ENCODE measurements at regions not wholly inside any gene's neighbourhood (a gene's known extent, or its start where the extent isn't known, plus 50 kb on each side); places are given as distances from the start of the nearest gene placed in this dataset.

DNA sequence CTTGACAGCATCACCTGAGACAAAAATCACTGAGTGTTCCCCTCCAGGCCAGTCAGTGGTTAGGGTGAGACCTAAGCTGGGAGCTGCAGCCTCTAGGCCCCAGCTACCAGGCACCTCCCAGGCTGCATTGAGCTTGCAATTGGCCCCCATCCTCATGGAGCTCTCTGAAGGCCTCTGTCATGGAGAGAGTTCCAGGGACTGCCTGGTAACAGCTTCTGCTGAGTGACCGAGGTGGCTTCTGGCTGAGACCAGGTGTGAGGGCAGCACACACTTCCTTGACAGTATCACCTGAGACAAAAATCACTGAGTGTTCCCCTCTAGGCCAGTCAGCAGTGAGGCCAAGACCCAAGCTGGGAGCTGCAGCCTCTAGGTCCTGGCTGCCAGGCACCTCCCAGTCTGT, 283.0 kb downstream of the SMOC2 start (continued):
- TF ChIP-seq JUND (IDR thresholded peaks at IDR 0.05): no peak
- no peak for TF ChIP-seq RXRA (IDR thresholded peaks at IDR 0.05)
- TF ChIP-seq, protein P1, sequence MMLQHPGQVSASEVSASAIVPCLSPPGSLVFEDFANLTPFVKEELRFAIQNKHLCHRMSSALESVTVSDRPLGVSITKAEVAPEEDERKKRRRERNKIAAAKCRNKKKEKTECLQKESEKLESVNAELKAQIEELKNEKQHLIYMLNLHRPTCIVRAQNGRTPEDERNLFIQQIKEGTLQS (IDR thresholded peaks at IDR 0.05): no peak
- TF ChIP-seq HNF4A (conservative IDR thresholded peaks at IDR 0.05): no peak
- TF ChIP-seq GABPA (IDR thresholded peaks at IDR 0.05 in 1 of 2, conservative IDR thresholded peaks at IDR 0.05 in 1 of 2): no peak
- TF ChIP-seq HNF4G (IDR thresholded peaks at IDR 0.05): no peak
- no peak for TF ChIP-seq RAD21 (IDR thresholded peaks at IDR 0.05)

DNA sequence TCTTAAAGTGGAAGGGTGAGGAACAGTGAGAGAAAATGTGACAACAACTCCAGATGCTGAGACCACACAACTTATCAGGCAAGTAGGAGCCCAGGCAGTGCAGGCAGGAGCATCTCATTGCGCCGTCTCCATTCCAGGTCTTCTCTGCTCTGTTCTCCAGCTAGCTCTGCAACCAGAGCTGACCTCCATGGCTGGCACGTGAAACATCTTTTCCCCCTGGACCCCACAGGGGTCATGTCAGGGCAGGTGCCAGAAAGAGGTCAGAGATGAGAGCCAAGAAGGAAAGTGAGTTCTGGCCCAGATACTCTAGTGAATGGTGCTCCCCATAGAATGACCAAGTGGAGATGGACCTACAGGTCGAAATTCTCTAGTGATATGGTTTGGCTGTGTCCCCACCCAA, 281.4 kb downstream of the SMOC2 start:
- WGBS: 76% methylated on average over 4 of the region's 4 CpGs
- Histone ChIP-seq H3K36me3 (ENCODE audit: control insufficient read depth in 4 of 4, insufficient read depth in 3 of 4, low read depth in 1 of 4, low read length in 3 of 4) (no peaks in the 10 kb centered on the region), H3K27me3 (ENCODE audit: control insufficient read depth in 4 of 4, insufficient read depth in 4 of 4, low read length in 3 of 4) (no peaks in the 10 kb centered on the region), H3K9me3 (ENCODE audit: control insufficient read depth in 4 of 4, low read length in 3 of 4) (peaks cover 0 to 3% (median 0%) of the 10 kb centered on the region in 4 donors), H3K9ac (ENCODE audit: low read depth in 1 of 2, low read length in 2 of 2) (no peak overlapping the region), H3K27ac (ENCODE audit: low read depth in 1 of 2, low read length in 2 of 2) (no peak overlapping the region), H3K4me3 (ENCODE audit: low read depth in 1 of 3, low read length in 3 of 3) (no peak overlapping the region), H3K4me1 (ENCODE audit: control insufficient read depth in 4 of 4, insufficient read depth in 4 of 4, low read length in 3 of 4) (no peaks in the 10 kb centered on the region)
- TF ChIP-seq, protein P2, sequence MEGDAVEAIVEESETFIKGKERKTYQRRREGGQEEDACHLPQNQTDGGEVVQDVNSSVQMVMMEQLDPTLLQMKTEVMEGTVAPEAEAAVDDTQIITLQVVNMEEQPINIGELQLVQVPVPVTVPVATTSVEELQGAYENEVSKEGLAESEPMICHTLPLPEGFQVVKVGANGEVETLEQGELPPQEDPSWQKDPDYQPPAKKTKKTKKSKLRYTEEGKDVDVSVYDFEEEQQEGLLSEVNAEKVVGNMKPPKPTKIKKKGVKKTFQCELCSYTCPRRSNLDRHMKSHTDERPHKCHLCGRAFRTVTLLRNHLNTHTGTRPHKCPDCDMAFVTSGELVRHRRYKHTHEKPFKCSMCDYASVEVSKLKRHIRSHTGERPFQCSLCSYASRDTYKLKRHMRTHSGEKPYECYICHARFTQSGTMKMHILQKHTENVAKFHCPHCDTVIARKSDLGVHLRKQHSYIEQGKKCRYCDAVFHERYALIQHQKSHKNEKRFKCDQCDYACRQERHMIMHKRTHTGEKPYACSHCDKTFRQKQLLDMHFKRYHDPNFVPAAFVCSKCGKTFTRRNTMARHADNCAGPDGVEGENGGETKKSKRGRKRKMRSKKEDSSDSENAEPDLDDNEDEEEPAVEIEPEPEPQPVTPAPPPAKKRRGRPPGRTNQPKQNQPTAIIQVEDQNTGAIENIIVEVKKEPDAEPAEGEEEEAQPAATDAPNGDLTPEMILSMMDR (IDR thresholded peaks at IDR 0.05; ENCODE audit: low read depth, low read length, missing input control): no peak
- TF ChIP-seq NR2F2 (IDR thresholded peaks at IDR 0.05) (no peak), FOXA2 (IDR thresholded peaks at IDR 0.05) (no peak), SP1 (IDR thresholded peaks at IDR 0.05) (no peak), GABPA (IDR thresholded peaks at IDR 0.05 in 1 of 2, conservative IDR thresholded peaks at IDR 0.05 in 1 of 2) (no peak), RXRA (IDR thresholded peaks at IDR 0.05) (no peak), HNF4G (IDR thresholded peaks at IDR 0.05) (no peak), JUND (IDR thresholded peaks at IDR 0.05) (no peak)
- TF ChIP-seq, protein P3, sequence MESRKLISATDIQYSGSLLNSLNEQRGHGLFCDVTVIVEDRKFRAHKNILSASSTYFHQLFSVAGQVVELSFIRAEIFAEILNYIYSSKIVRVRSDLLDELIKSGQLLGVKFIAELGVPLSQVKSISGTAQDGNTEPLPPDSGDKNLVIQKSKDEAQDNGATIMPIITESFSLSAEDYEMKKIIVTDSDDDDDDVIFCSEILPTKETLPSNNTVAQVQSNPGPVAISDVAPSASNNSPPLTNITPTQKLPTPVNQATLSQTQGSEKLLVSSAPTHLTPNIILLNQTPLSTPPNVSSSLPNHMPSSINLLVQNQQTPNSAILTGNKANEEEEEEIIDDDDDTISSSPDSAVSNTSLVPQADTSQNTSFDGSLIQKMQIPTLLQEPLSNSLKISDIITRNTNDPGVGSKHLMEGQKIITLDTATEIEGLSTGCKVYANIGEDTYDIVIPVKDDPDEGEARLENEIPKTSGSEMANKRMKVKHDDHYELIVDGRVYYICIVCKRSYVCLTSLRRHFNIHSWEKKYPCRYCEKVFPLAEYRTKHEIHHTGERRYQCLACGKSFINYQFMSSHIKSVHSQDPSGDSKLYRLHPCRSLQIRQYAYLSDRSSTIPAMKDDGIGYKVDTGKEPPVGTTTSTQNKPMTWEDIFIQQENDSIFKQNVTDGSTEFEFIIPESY (IDR thresholded peaks at IDR 0.05): no peak
- TF ChIP-seq, protein P4, sequence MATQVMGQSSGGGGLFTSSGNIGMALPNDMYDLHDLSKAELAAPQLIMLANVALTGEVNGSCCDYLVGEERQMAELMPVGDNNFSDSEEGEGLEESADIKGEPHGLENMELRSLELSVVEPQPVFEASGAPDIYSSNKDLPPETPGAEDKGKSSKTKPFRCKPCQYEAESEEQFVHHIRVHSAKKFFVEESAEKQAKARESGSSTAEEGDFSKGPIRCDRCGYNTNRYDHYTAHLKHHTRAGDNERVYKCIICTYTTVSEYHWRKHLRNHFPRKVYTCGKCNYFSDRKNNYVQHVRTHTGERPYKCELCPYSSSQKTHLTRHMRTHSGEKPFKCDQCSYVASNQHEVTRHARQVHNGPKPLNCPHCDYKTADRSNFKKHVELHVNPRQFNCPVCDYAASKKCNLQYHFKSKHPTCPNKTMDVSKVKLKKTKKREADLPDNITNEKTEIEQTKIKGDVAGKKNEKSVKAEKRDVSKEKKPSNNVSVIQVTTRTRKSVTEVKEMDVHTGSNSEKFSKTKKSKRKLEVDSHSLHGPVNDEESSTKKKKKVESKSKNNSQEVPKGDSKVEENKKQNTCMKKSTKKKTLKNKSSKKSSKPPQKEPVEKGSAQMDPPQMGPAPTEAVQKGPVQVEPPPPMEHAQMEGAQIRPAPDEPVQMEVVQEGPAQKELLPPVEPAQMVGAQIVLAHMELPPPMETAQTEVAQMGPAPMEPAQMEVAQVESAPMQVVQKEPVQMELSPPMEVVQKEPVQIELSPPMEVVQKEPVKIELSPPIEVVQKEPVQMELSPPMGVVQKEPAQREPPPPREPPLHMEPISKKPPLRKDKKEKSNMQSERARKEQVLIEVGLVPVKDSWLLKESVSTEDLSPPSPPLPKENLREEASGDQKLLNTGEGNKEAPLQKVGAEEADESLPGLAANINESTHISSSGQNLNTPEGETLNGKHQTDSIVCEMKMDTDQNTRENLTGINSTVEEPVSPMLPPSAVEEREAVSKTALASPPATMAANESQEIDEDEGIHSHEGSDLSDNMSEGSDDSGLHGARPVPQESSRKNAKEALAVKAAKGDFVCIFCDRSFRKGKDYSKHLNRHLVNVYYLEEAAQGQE (IDR thresholded peaks at IDR 0.05): no peak
- TF ChIP-seq, protein P5, sequence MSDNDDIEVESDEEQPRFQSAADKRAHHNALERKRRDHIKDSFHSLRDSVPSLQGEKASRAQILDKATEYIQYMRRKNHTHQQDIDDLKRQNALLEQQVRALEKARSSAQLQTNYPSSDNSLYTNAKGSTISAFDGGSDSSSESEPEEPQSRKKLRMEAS (IDR thresholded peaks at IDR 0.05): no peak
- no peak for DNase-seq (ENCODE audit: low spot score)

Measured in liver (tissue), 8 donors.